H1 (cell line): ENCODE measurements at regions not wholly inside any gene's neighbourhood (a gene's known extent, or its start where the extent isn't known, plus 50 kb on each side); places are given as distances from the start of the nearest gene placed in this dataset.

ENCODE experiments used
- ATF2 ChIP-seq: IDR thresholded peaks from 2 replicates; pipeline ENCODE4 v1.6.1; 2012; ENCODE audit warnings: low read length, inconsistent platforms
- POLR2A ChIP-seq, 2 experiments: IDR thresholded peaks; 1 replicate in 1 of 2; 2 replicates in 1 of 2; pipeline ENCODE4 v1.6.1; 2011; ENCODE audit warnings: low read depth in 2 of 2, low read length in 2 of 2, mild to moderate bottlenecking in 2 of 2; ENCODE audit errors: control extremely low read depth in 1 of 2
- SP1 ChIP-seq: IDR thresholded peaks from 2 replicates; pipeline ENCODE4 v1.6.1; 2011; ENCODE audit warnings: low read depth, low read length
- SP2 ChIP-seq: IDR thresholded peaks from 2 replicates; pipeline ENCODE4 v1.6.1; 2012; ENCODE audit warnings: mild to moderate bottlenecking, low read length, inconsistent platforms
- TF ChIP-seq, protein P1 (sequence below): fragments of 300-600 bp; sonication (generic); IDR thresholded peaks from 2 replicates; pipeline ENCODE4 v1.7.1; 2012; ENCODE audit warnings: low read length, moderate library complexity, mild to moderate bottlenecking, inconsistent platforms; ENCODE audit not compliant: insufficient replicate concordance

- TF ChIP-seq, protein P1, sequence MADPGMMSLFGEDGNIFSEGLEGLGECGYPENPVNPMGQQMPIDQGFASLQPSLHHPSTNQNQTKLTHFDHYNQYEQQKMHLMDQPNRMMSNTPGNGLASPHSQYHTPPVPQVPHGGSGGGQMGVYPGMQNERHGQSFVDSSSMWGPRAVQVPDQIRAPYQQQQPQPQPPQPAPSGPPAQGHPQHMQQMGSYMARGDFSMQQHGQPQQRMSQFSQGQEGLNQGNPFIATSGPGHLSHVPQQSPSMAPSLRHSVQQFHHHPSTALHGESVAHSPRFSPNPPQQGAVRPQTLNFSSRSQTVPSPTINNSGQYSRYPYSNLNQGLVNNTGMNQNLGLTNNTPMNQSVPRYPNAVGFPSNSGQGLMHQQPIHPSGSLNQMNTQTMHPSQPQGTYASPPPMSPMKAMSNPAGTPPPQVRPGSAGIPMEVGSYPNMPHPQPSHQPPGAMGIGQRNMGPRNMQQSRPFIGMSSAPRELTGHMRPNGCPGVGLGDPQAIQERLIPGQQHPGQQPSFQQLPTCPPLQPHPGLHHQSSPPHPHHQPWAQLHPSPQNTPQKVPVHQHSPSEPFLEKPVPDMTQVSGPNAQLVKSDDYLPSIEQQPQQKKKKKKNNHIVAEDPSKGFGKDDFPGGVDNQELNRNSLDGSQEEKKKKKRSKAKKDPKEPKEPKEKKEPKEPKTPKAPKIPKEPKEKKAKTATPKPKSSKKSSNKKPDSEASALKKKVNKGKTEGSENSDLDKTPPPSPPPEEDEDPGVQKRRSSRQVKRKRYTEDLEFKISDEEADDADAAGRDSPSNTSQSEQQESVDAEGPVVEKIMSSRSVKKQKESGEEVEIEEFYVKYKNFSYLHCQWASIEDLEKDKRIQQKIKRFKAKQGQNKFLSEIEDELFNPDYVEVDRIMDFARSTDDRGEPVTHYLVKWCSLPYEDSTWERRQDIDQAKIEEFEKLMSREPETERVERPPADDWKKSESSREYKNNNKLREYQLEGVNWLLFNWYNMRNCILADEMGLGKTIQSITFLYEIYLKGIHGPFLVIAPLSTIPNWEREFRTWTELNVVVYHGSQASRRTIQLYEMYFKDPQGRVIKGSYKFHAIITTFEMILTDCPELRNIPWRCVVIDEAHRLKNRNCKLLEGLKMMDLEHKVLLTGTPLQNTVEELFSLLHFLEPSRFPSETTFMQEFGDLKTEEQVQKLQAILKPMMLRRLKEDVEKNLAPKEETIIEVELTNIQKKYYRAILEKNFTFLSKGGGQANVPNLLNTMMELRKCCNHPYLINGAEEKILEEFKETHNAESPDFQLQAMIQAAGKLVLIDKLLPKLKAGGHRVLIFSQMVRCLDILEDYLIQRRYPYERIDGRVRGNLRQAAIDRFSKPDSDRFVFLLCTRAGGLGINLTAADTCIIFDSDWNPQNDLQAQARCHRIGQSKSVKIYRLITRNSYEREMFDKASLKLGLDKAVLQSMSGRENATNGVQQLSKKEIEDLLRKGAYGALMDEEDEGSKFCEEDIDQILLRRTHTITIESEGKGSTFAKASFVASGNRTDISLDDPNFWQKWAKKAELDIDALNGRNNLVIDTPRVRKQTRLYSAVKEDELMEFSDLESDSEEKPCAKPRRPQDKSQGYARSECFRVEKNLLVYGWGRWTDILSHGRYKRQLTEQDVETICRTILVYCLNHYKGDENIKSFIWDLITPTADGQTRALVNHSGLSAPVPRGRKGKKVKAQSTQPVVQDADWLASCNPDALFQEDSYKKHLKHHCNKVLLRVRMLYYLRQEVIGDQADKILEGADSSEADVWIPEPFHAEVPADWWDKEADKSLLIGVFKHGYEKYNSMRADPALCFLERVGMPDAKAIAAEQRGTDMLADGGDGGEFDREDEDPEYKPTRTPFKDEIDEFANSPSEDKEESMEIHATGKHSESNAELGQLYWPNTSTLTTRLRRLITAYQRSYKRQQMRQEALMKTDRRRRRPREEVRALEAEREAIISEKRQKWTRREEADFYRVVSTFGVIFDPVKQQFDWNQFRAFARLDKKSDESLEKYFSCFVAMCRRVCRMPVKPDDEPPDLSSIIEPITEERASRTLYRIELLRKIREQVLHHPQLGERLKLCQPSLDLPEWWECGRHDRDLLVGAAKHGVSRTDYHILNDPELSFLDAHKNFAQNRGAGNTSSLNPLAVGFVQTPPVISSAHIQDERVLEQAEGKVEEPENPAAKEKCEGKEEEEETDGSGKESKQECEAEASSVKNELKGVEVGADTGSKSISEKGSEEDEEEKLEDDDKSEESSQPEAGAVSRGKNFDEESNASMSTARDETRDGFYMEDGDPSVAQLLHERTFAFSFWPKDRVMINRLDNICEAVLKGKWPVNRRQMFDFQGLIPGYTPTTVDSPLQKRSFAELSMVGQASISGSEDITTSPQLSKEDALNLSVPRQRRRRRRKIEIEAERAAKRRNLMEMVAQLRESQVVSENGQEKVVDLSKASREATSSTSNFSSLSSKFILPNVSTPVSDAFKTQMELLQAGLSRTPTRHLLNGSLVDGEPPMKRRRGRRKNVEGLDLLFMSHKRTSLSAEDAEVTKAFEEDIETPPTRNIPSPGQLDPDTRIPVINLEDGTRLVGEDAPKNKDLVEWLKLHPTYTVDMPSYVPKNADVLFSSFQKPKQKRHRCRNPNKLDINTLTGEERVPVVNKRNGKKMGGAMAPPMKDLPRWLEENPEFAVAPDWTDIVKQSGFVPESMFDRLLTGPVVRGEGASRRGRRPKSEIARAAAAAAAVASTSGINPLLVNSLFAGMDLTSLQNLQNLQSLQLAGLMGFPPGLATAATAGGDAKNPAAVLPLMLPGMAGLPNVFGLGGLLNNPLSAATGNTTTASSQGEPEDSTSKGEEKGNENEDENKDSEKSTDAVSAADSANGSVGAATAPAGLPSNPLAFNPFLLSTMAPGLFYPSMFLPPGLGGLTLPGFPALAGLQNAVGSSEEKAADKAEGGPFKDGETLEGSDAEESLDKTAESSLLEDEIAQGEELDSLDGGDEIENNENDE: no peak
- TF ChIP-seq SP2 (no peak), SP1 (no peak), POLR2A (IDR thresholded peaks at IDR 0.05; ENCODE audit: control extremely low read depth in 1 of 2, low read depth in 2 of 2, low read length in 2 of 2) (no peak), ATF2 (no peak)
- TF ChIP-seq, all 59 proteins: peak for 0
Measured at GRCh38 chr12:78725951-78726580, 138.5 kb upstream of the SYT1 start (continued).
